Large intestine (tissue), 3 donors: ENCODE measurements at regions not wholly inside any gene's neighbourhood (a gene's known extent, or its start where the extent isn't known, plus 50 kb on each side); places are given as distances from the start of the nearest gene placed in this dataset.
A peak's percentile ranks its signal among the peaks of the same experiment; 100 is the strongest.
"Not testable (repeated sequence)": the region's sequence is repeated elsewhere in the genome, so short reads cannot be mapped to it uniquely, and the experiment has no call there.

ENCODE experiments used
- DNase-seq, 2 donors: peaks; one replicate each; pipeline versions ENCODE4 v3.0.0 to v3.0.0-alpha.2; 2013
- H3K27ac ChIP-seq: one replicate; pipeline ENCODE4 v1.5.1; 2013; ENCODE audit warnings: low read length
- H3K27me3 ChIP-seq: 2 replicates; pipeline ENCODE4 v1.6.1; 2013; ENCODE audit warnings: low read length; ENCODE audit not compliant: control insufficient read depth, insufficient read depth
- H3K36me3 ChIP-seq: 2 replicates; pipeline ENCODE4 v1.6.1; 2013; ENCODE audit warnings: low read length; ENCODE audit not compliant: control insufficient read depth, insufficient read depth
- H3K4me1 ChIP-seq: one replicate; pipeline ENCODE4 v1.6.1; 2013; ENCODE audit warnings: low read length; ENCODE audit not compliant: control insufficient read depth, insufficient read depth
- H3K4me3 ChIP-seq: one replicate; pipeline ENCODE4 v1.5.1; 2013; ENCODE audit warnings: low read length
- H3K9me3 ChIP-seq: one replicate; pipeline ENCODE4 v1.6.1; 2013; ENCODE audit warnings: mild to moderate bottlenecking, low read depth, low read length, moderate library complexity; ENCODE audit not compliant: control insufficient read depth
- WGBS: methylation state at CpG from one replicate; pipeline ENCODE4 v1.1.5; 2013; ENCODE audit warnings: low lambda C conversion rate; ENCODE audit not compliant: insufficient coverage; 5-methylcytosine and 5-hydroxymethylcytosine counted together

DNA sequence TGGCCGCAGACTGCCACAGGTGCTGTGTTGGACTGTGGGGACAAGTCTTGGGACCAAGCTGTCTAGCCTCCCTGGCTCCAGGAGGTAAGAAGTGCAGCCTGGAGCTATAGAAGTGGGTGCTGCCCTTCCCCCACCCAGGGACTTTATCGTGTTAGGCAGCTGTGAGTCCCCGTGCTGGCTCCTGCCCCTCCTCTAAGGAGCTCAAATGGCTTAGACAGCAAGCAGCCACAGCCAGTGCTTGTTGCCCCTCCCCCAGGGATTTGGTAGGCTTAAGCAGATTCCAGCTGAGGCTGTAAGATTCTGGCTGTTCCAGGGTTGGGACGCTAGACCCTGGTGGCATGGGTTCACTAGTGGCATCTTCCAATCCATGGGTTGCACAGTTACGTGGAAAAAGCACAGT is 979.4 kb upstream of the PCDH10 start:
- H3K4me1 ChIP-seq = no peaks in the 10 kb centered on the region
- no peak for DNase-seq
- no peak overlapping the region for H3K4me3 ChIP-seq
- H3K27me3 ChIP-seq = no peaks in the 10 kb centered on the region
- H3K27ac ChIP-seq = no peak overlapping the region
- WGBS = no CpG with 5 or more reads among the region's 5 CpGs
- no peaks in the 10 kb centered on the region for H3K36me3 ChIP-seq
- no peaks in the 10 kb centered on the region for H3K9me3 ChIP-seq

DNA sequence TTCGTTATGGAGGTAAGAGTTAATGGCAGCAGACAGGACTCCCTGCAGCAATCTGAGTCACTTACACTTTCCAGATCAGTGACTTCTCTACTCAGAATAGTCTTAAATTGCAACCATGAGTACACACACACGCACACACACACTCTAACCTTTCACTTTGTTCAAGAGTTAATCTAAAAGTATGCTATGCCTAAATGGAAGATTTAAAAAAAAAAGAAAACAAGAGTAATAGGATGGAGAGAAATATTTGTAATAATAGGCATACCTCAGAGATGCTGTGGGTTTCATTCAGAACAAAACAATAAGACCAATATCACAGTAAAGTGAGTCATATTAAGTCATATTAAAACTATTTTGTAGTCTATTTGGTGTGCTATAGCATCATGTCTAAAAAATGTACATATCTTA is 969.1 kb upstream of the PCDH10 start:
- no peak for DNase-seq
- Histone ChIP-seq H3K4me3 (no peak overlapping the region), H3K27me3 (no peaks in the 10 kb centered on the region), H3K9me3 (no peaks in the 10 kb centered on the region), H3K27ac (no peak overlapping the region), H3K36me3 (no peaks in the 10 kb centered on the region), H3K4me1 (no peaks in the 10 kb centered on the region)
- 100% methylated on average over 1 of the region's 2 CpGs for WGBS

DNA sequence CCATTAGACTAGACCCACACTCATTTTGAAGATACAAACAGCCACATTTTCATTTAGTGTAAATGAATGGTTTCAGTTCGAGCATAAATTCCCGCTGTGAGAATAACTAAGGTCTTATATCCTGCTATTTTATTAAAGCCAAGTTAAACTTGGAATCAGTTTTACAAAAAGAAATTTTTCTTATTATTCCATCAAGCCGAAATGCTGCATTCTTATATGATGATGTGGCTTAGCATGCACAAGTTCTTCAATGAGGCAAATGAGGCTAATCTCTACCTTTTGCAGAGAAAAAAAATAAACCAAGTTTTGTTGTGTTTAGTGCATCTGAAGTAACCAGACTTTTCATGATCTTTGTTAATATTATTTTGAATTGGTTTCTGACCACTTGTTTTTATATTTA is 953.9 kb upstream of the PCDH10 start:
- H3K4me3 ChIP-seq = no peak overlapping the region
- WGBS = 79% methylated on average over 3 of the region's 3 CpGs
- no peaks in the 10 kb centered on the region for H3K36me3 ChIP-seq
- H3K27ac ChIP-seq = no peak overlapping the region
- H3K4me1 ChIP-seq = no peaks in the 10 kb centered on the region
- no peak for DNase-seq
- no peaks in the 10 kb centered on the region for H3K9me3 ChIP-seq
- no peaks in the 10 kb centered on the region for H3K27me3 ChIP-seq

DNA sequence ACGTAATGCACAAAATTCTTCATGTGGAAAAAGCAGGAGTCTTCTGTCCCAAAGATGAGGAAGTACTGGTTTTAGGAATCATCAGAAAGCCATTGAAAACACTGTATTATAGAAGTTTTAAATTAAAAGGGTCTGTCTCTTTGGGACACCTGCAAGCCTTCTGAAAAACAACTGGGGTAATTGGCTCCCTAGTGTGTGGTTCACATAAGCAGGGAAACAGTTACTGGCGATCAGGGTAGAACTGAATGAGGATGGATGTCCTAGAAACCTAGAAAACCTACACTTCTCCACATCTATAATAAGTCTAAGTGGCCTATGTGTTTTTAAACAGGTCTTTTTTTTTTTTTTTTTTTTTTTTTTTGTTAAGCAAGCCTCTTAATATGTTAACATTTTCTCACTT is 945.5 kb upstream of the PCDH10 start:
- Histone ChIP-seq H3K27me3 (no peaks in the 10 kb centered on the region), H3K4me3 (no peak overlapping the region), H3K36me3 (no peaks in the 10 kb centered on the region), H3K9me3 (no peaks in the 10 kb centered on the region), H3K27ac (no peak overlapping the region), H3K4me1 (no peaks in the 10 kb centered on the region)
- DNase-seq = no peak
- 100% methylated on average over 1 of the region's 2 CpGs for WGBS

DNA sequence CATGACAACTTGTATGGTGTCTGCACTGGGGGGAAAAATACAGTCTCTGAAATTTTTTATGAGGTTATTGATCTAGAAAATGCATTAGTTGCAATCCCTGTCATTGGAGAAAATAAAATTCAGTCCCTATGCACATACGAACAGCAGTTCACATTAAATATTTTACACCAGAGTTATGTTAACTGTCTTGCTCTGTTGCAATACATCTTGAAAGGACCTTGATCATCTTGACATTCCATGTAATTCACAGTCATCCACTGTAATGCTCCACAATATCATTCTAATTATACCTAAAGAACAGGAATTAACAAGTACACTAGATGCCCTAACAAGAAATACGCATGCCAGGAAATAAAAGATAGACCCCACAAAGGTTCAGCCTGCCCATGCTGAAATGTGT is 934.6 kb upstream of the PCDH10 start:
- DNase-seq = no peak
- Histone ChIP-seq H3K4me1 (no peaks in the 10 kb centered on the region), H3K27ac (no peak overlapping the region), H3K9me3 (no peaks in the 10 kb centered on the region), H3K36me3 (no peaks in the 10 kb centered on the region), H3K4me3 (no peak overlapping the region), H3K27me3 (no peaks in the 10 kb centered on the region)
- no CpG with 5 or more reads among the region's 2 CpGs for WGBS

DNA sequence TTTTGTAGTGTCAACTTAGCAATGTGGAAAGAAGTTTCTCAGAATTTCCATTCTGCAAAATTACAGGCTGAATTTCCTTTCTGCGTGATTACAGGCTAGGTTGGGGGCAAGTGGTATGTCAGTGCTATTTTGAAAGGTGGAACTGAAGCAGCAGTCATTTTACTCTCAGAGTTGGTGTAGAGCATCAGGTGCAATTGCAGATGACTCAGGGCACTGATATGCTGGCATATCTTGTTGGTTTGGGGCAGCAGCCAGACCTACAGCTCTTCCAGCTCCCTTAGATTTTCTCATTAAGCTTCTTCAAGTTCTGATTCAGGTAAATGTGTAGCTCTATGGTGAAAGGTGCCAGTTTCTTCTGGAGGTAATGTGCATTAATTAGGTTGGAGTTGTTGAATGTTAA is 930.7 kb upstream of the PCDH10 start:
- H3K9me3 ChIP-seq = no peaks in the 10 kb centered on the region
- H3K27me3 ChIP-seq = no peaks in the 10 kb centered on the region
- no peak overlapping the region for H3K4me3 ChIP-seq
- WGBS = no CpG with 5 or more reads among the region's 1 CpG
- H3K36me3 ChIP-seq = no peaks in the 10 kb centered on the region
- H3K27ac ChIP-seq = no peak overlapping the region
- DNase-seq = no peak
- H3K4me1 ChIP-seq = no peaks in the 10 kb centered on the region

DNA sequence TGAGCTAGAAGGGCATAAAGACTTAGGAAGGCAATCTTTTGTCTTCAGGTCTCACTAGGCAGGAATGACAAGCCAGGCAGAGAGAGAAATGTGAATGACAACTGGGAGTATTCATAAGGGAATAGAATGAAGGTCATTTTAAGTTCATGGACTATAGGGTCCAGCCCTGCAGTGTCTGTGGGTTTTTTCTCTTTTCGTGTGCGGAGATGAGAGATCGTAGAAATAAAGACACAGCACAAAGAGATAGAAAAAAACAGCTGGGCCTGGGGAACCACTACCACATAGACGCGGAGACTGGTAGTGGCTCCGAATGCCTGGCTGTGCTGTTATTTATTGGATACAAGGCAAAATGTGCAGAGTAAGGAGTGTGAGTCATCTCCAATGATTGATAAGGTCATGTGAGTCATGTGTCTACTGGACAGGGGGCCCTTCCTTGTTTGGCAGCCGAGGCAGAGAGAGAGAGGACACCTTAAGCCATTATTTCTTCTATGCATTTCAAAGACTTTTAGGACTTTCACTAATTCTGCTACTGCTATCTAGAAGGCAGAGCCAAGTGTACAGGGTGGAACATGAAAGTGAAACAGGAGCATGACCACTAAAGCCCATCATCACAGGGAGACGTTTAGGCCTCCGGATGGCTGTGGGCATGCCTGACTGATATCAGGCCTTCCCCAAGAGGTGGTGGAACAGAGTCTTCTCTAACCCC is 921.8 kb upstream of the PCDH10 start:
- no peaks in the 10 kb centered on the region for H3K9me3 ChIP-seq
- H3K27ac ChIP-seq = no peak overlapping the region
- no peaks in the 10 kb centered on the region for H3K4me1 ChIP-seq
- DNase-seq = no peak
- no peaks in the 10 kb centered on the region for H3K27me3 ChIP-seq
- WGBS = 100% methylated on average over 1 of the region's 9 CpGs
- no peak overlapping the region for H3K4me3 ChIP-seq
- no peaks in the 10 kb centered on the region for H3K36me3 ChIP-seq

DNA sequence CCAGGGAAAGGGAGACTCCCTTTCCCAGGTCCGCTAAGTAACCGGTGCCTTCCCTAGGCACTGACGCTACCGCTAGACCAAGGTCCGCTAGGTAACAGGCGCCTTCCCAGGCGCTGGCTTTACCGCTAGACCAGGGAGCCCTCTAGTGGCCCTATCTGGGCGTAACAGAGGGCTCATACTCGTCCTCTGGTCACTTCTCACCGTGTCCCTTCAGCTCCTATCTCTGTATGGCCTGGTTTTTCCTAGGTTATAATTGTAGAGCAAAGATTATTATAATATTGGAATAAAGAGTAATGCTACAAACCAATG is 921.3 kb upstream of the PCDH10 start:
- H3K27me3 ChIP-seq, H3K27ac ChIP-seq, H3K4me1 ChIP-seq, H3K36me3 ChIP-seq, H3K4me3 ChIP-seq, H3K9me3 ChIP-seq, DNase-seq: not testable (repeated sequence)
- WGBS = no CpG with 5 or more reads among the region's 11 CpGs

DNA sequence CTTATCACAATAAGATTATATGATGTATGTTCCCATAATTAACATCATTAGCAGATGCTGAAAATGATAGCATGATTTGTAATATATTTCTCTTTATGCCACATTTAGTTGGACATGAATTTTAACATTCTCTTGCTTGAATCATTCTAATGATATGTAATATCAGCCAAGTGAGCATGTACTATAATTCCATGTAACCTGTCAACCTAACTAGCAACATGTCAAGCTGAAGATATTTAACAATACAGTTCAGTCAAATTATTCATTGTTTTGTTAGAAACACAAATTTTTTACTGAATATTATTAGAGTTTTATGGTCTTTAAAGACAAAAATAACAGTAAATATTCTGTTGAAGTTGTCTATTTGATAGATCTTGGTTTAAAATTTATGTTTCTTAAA is 920.4 kb upstream of the PCDH10 start:
- Histone ChIP-seq H3K4me1 (no peaks in the 10 kb centered on the region), H3K9me3 (no peaks in the 10 kb centered on the region), H3K4me3 (no peak overlapping the region), H3K27me3 (no peaks in the 10 kb centered on the region), H3K36me3 (no peaks in the 10 kb centered on the region), H3K27ac (no peak overlapping the region)
- no peak for DNase-seq

DNA sequence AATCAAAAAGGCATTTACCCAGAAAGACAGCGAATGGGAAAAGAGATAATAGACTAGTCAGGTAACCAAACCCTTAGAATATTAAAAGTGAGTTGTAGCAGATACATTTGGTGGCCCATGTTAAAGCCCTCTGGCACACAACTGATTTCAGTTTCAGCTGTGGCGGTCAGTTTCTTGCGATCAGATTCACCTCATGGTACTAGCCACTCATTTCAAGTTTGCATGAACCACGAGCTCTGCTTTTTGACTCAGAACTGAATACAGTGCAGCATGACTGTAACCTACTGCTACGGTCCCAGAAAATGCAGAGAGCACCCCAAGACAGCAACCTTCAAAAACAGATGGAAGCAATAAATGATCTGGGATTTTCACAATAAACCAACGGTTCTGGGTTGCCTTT is 919.1 kb upstream of the PCDH10 start:
- no peaks in the 10 kb centered on the region for H3K36me3 ChIP-seq
- no peaks in the 10 kb centered on the region for H3K9me3 ChIP-seq
- H3K4me3 ChIP-seq = no peak overlapping the region
- WGBS = 76% methylated on average over 2 of the region's 6 CpGs
- H3K27ac ChIP-seq = no peak overlapping the region
- no peaks in the 10 kb centered on the region for H3K4me1 ChIP-seq
- no peaks in the 10 kb centered on the region for H3K27me3 ChIP-seq
- DNase-seq = no peak

DNA sequence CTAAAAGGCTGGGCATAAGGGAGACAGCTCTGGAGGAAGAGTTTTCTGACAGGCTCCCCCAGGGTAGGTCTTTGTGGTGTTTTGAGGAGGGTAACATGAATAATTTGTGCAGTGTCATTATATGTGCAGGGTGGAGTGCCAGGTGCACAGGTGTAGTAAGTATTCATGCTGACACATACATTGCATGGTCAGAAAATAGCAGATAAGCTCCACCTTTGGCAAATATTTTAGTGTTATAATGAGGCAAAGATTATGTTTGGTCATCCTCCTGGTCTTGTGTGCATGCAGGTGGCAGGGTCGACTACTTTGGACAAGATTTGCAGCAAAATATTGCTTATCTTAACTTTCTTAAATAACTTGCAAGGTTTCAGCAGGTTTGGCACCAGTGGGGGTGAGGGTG is 910.4 kb upstream of the PCDH10 start:
- H3K36me3 ChIP-seq = no peaks in the 10 kb centered on the region
- H3K27me3 ChIP-seq = no peaks in the 10 kb centered on the region
- no CpG with 5 or more reads among the region's 1 CpG for WGBS
- DNase-seq = peak in 1 of 2 donors; percentile 32
- H3K4me3 ChIP-seq = no peak overlapping the region
- no peaks in the 10 kb centered on the region for H3K9me3 ChIP-seq
- H3K27ac ChIP-seq = no peak overlapping the region
- H3K4me1 ChIP-seq = peaks cover 3% of the 10 kb centered on the region
